ENCODE measurements at regions not wholly inside any gene's neighbourhood (a gene's known extent, or its start where the extent isn't known, plus 50 kb on each side); places are given as distances from the start of the nearest gene placed in this dataset.
A peak's percentile ranks its signal among the peaks of the same experiment; 100 is the strongest.

- H3K9me3 ChIP-seq = no peaks in the 10 kb centered on the region
- intact Hi-C loops (cut with DNase I) = no loop called here
- 75 to 83% (median 78%) methylated on average over 5 of the region's 5 CpGs for WGBS, 4 donors
- no peaks in the 10 kb centered on the region for H3K27me3 ChIP-seq
- DNase-seq = no peak
- no peak for TF ChIP-seq POLR2A (IDR thresholded peaks at IDR 0.05)
- TF ChIP-seq CTCF (IDR thresholded peaks at IDR 0.05) = no peak
- no peaks in the 10 kb centered on the region for H3K36me3 ChIP-seq
- peaks cover 0 to 5% (median 0%) of the 10 kb centered on the region in 12 donors for H3K4me1 ChIP-seq
- ATAC-seq = no peak
- no peak overlapping the region for H3K27ac ChIP-seq
- H3K4me3 ChIP-seq = no peak overlapping the region
Observed at GRCh38 chr18:11521853-11522252, 87.5 kb upstream of the SLC35G4 start.

- no peaks in the 10 kb centered on the region for H3K36me3 ChIP-seq
- 83 to 89% (median 83%) methylated on average over 6 of the region's 6 CpGs for WGBS, 4 donors
- no peaks in the 10 kb centered on the region for H3K27me3 ChIP-seq
- ATAC-seq (no peak), DNase-seq (no peak)
- H3K4me1 ChIP-seq = peaks cover 0 to 5% (median 0%) of the 10 kb centered on the region in 12 donors
- no peak overlapping the region for H3K27ac ChIP-seq
- intact Hi-C loops (cut with DNase I) = no loop called here
- TF ChIP-seq CTCF (IDR thresholded peaks at IDR 0.05) (no peak), POLR2A (IDR thresholded peaks at IDR 0.05) (no peak)
- H3K9me3 ChIP-seq = no peaks in the 10 kb centered on the region
- no peak overlapping the region for H3K4me3 ChIP-seq
Observed at GRCh38 chr18:11520536-11520935, 88.9 kb upstream of the SLC35G4 start.

- intact Hi-C loops (cut with DNase I) = loop anchor here in 4 of 10 donors (10.0 kb wide), 3 partner anchors 194 to 664 kb away; no protein-coding TSS in a partner anchor
- TF ChIP-seq CTCF (IDR thresholded peaks at IDR 0.05) (peak; percentile 30 to 64 (median 52)), POLR2A (IDR thresholded peaks at IDR 0.05) (no peak)
- ATAC-seq (peak in 3 of 4 donors; percentile 48 to 69 (median 65)), DNase-seq (peak in 2 of 5 donors; percentile 42 to 67)
- H3K36me3 ChIP-seq = no peaks in the 10 kb centered on the region
- no peaks in the 10 kb centered on the region for H3K27me3 ChIP-seq
- no peak overlapping the region for H3K4me3 ChIP-seq
- WGBS, 4 donors = 51 to 60% (median 53%) methylated on average over 24 of the region's 24 CpGs
- H3K9me3 ChIP-seq = no peaks in the 10 kb centered on the region
- H3K4me1 ChIP-seq = peaks cover 0 to 5% (median 0%) of the 10 kb centered on the region in 12 donors
- H3K27ac ChIP-seq = no peak overlapping the region
Observed at GRCh38 chr18:11518788-11519685, 90.4 kb upstream of the SLC35G4 start.

GRCh38 chr18:11517704-11518103, 91.7 kb upstream of the SLC35G4 start:
- peaks cover 0 to 5% (median 0%) of the 10 kb centered on the region in 12 donors for H3K4me1 ChIP-seq
- intact Hi-C loops (cut with DNase I) = loop anchor here in 4 of 10 donors (10.0 kb wide), 3 partner anchors 193 to 663 kb away; no protein-coding TSS in a partner anchor
- TF ChIP-seq CTCF (IDR thresholded peaks at IDR 0.05) (no peak), POLR2A (IDR thresholded peaks at IDR 0.05) (no peak)
- 47 to 69% (median 61%) methylated on average over 3 of the region's 3 CpGs for WGBS, 4 donors
- no peak overlapping the region for H3K27ac ChIP-seq
- no peaks in the 10 kb centered on the region for H3K36me3 ChIP-seq
- H3K9me3 ChIP-seq = no peaks in the 10 kb centered on the region
- H3K4me3 ChIP-seq = no peak overlapping the region
- no peak for ATAC-seq
- DNase-seq = no peak
- no peaks in the 10 kb centered on the region for H3K27me3 ChIP-seq
